ENCODE measurements at regions not wholly inside any gene's neighbourhood (a gene's known extent, or its start where the extent isn't known, plus 50 kb on each side); places are given as distances from the start of the nearest gene placed in this dataset.

GRCh38 chr2:107009275-107009674, 123.3 kb upstream of the ST6GAL2 start:
- intact Hi-C loops (cut with micrococcal nuclease; ENCODE audit: unreplicated experiment): no loop called here
- no TSS peak for BruUV-seq (replicated peaks)
- TF ChIP-seq EZH2 (IDR thresholded peaks at IDR 0.05; ENCODE audit: borderline replicate concordance, low read depth, low read length, poor library complexity, severe bottlenecking) (no peak), CTCF (conservative IDR thresholded peaks at IDR 0.05; ENCODE audit: low read depth, low read length) (no peak)
- ChIA-PET POLR2A (ENCODE audit: low non-redundant PET) (no interaction called here), CTCF (no interaction called here)
- Histone ChIP-seq H3K4me1 (ENCODE audit: insufficient read depth, low read length, poor library complexity, severe bottlenecking) (no peaks in the 10 kb centered on the region), H3K27me3 (replicated peaks; ENCODE audit: insufficient read depth, low read depth, low read length, poor library complexity) (no peaks in the 10 kb centered on the region), H3K36me3 (ENCODE audit: insufficient read depth, low read length, poor library complexity, severe bottlenecking) (no peaks in the 10 kb centered on the region), H3K27ac (ENCODE audit: low read depth, low read length, poor library complexity, severe bottlenecking) (no peak overlapping the region), H3K9me3 (ENCODE audit: low read depth, low read length, poor library complexity, severe bottlenecking) (no peaks in the 10 kb centered on the region), H3K4me3 (ENCODE audit: low read depth, low read length, poor library complexity, severe bottlenecking) (no peak overlapping the region)
- DNase-seq (ENCODE audit: low spot score): no peak

- H3K4me3 ChIP-seq (ENCODE audit: low read depth, low read length, poor library complexity, severe bottlenecking): no peak overlapping the region
- peaks cover 3% of the 10 kb centered on the region for H3K9me3 ChIP-seq (ENCODE audit: low read depth, low read length, poor library complexity, severe bottlenecking)
- BruUV-seq (replicated peaks): no TSS peak
- ChIA-PET POLR2A (ENCODE audit: low non-redundant PET) (no interaction called here), CTCF (no interaction called here)
- H3K27ac ChIP-seq (ENCODE audit: low read depth, low read length, poor library complexity, severe bottlenecking): no peak overlapping the region
- intact Hi-C loops (cut with micrococcal nuclease; ENCODE audit: unreplicated experiment): no loop called here
- no peaks in the 10 kb centered on the region for H3K4me1 ChIP-seq (ENCODE audit: insufficient read depth, low read length, poor library complexity, severe bottlenecking)
- H3K36me3 ChIP-seq (ENCODE audit: insufficient read depth, low read length, poor library complexity, severe bottlenecking): no peaks in the 10 kb centered on the region
- H3K27me3 ChIP-seq (replicated peaks; ENCODE audit: insufficient read depth, low read depth, low read length, poor library complexity): no peaks in the 10 kb centered on the region
- no peak for DNase-seq (ENCODE audit: low spot score)
- TF ChIP-seq CTCF (conservative IDR thresholded peaks at IDR 0.05; ENCODE audit: low read depth, low read length) (no peak), EZH2 (IDR thresholded peaks at IDR 0.05; ENCODE audit: borderline replicate concordance, low read depth, low read length, poor library complexity, severe bottlenecking) (no peak)
These were observed 126.8 kb upstream of the ST6GAL2 start for GRCh38 chr2:107012714-107013306.

GRCh38 chr2:107013884-107014283, 127.9 kb upstream of the ST6GAL2 start:
- POLR2A ChIA-PET (ENCODE audit: low non-redundant PET): no interaction called here

More at GRCh38 chr2:107013884-107014283, 127.9 kb upstream of the ST6GAL2 start:
- Histone ChIP-seq H3K27me3 (replicated peaks; ENCODE audit: insufficient read depth, low read depth, low read length, poor library complexity) (no peaks in the 10 kb centered on the region), H3K4me3 (ENCODE audit: low read depth, low read length, poor library complexity, severe bottlenecking) (no peak overlapping the region), H3K9me3 (ENCODE audit: low read depth, low read length, poor library complexity, severe bottlenecking) (peaks cover 3% of the 10 kb centered on the region), H3K27ac (ENCODE audit: low read depth, low read length, poor library complexity, severe bottlenecking) (no peak overlapping the region), H3K4me1 (ENCODE audit: insufficient read depth, low read length, poor library complexity, severe bottlenecking) (no peaks in the 10 kb centered on the region), H3K36me3 (ENCODE audit: insufficient read depth, low read length, poor library complexity, severe bottlenecking) (no peaks in the 10 kb centered on the region)
- TF ChIP-seq EZH2 (IDR thresholded peaks at IDR 0.05; ENCODE audit: borderline replicate concordance, low read depth, low read length, poor library complexity, severe bottlenecking) (no peak), CTCF (conservative IDR thresholded peaks at IDR 0.05; ENCODE audit: low read depth, low read length) (no peak)
- BruUV-seq (replicated peaks): no TSS peak
- CTCF ChIA-PET: no interaction called here
- no peak for DNase-seq (ENCODE audit: low spot score)
- intact Hi-C loops (cut with micrococcal nuclease; ENCODE audit: unreplicated experiment): no loop called here

Measured in A673 (cell line).